ENCODE measurements at regions not wholly inside any gene's neighbourhood (a gene's known extent, or its start where the extent isn't known, plus 50 kb on each side); places are given as distances from the start of the nearest gene placed in this dataset.

DNA sequence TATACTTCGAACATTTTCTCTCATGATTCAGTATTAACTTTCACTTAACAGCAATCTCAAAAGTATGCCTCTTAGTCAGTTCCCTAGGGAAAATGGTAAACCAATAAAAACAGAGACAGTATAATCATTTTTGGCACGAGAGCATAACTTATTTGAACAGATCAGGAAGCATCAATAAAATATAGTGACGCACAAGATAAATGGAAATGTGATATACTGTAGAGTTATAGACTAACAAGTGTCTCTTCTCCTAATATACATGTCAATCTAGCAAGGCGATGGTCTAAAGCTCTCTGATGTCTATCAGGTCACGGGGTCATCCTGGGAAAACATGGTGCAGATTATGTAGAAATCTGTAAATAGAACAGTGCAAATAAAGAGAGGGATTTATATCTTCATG is 131.6 kb downstream of the HGF start:
- H3K79me2 ChIP-seq (ENCODE audit: control insufficient read depth, insufficient read depth, low read length) = no peaks in the 10 kb centered on the region
- no peaks in the 10 kb centered on the region for H4K20me1 ChIP-seq (replicated peaks; ENCODE audit: control insufficient read depth, extremely low read depth, insufficient read depth, low read length)
- H3K4me2 ChIP-seq (ENCODE audit: insufficient read depth, low read length) = no peak overlapping the region
- intact Hi-C loops (cut with micrococcal nuclease) (no loop called here), dilution Hi-C loops (cut with MboI; ENCODE audit: extremely low pct_ligation_motif_present, low sequenced_read_pairs) (no loop called here)
- no peaks in the 10 kb centered on the region for H3K9me1 ChIP-seq (replicated peaks; ENCODE audit: control insufficient read depth, extremely low read depth, insufficient read depth, low read length)
- DNase-seq (ENCODE audit: low read depth, low spot score) = peak; percentile 24
- ChIA-PET POLR2A (no interaction called here), CTCF (no interaction called here)
- no peak overlapping the region for H2AFZ ChIP-seq (ENCODE audit: low read depth, low read length)
- H3K9me3 ChIP-seq (replicated peaks; ENCODE audit: control insufficient read depth, insufficient read depth, low read length) = no peaks in the 10 kb centered on the region
- no peak overlapping the region for H3K9ac ChIP-seq (replicated peaks; ENCODE audit: extremely low read depth, insufficient read depth, low read length)
- no peak for FAIRE-seq
- no peaks in the 10 kb centered on the region for H3K27me3 ChIP-seq (ENCODE audit: control insufficient read depth in 2 of 2, insufficient read depth in 2 of 2, low read length in 2 of 2)
- no TSS peak for BruUV-seq (replicated peaks)
- TF ChIP-seq POLR2A (IDR thresholded peaks at IDR 0.05; ENCODE audit: low read depth, low read length) (no peak), JUN (IDR thresholded peaks at IDR 0.05; ENCODE audit: borderline replicate concordance, insufficient read depth, insufficient read length, low read depth) (no peak), EZH2 (IDR thresholded peaks at IDR 0.05; ENCODE audit: borderline replicate concordance, low read depth, low read length, severe bottlenecking) (no peak), FOS (IDR thresholded peaks at IDR 0.05; ENCODE audit: borderline replicate concordance, insufficient read depth, low read length) (no peak), POLR2AphosphoS5 (IDR thresholded peaks at IDR 0.05; ENCODE audit: insufficient read depth, low read depth, low read length) (no peak)
- TF ChIP-seq, protein P1, sequence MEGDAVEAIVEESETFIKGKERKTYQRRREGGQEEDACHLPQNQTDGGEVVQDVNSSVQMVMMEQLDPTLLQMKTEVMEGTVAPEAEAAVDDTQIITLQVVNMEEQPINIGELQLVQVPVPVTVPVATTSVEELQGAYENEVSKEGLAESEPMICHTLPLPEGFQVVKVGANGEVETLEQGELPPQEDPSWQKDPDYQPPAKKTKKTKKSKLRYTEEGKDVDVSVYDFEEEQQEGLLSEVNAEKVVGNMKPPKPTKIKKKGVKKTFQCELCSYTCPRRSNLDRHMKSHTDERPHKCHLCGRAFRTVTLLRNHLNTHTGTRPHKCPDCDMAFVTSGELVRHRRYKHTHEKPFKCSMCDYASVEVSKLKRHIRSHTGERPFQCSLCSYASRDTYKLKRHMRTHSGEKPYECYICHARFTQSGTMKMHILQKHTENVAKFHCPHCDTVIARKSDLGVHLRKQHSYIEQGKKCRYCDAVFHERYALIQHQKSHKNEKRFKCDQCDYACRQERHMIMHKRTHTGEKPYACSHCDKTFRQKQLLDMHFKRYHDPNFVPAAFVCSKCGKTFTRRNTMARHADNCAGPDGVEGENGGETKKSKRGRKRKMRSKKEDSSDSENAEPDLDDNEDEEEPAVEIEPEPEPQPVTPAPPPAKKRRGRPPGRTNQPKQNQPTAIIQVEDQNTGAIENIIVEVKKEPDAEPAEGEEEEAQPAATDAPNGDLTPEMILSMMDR (IDR thresholded peaks at IDR 0.05; ENCODE audit: extremely low read depth in 1 of 2, insufficient read depth in 1 of 2, low read depth in 1 of 2, low read length in 2 of 2) = no peak
- no peak overlapping the region for H3K27ac ChIP-seq (ENCODE audit: insufficient read depth, low read depth, low read length)
- H3K36me3 ChIP-seq (ENCODE audit: control insufficient read depth in 2 of 2, extremely low read depth in 1 of 2, insufficient read depth in 2 of 2, low read length in 2 of 2) = no peaks in the 10 kb centered on the region
- H3K4me1 ChIP-seq (ENCODE audit: control insufficient read depth, extremely low read depth, insufficient read depth, low read length) = no peaks in the 10 kb centered on the region
- H3K4me3 ChIP-seq (replicated peaks in 1 of 3; ENCODE audit: insufficient read depth in 1 of 3, low read depth in 1 of 3, low read length in 3 of 3) = no peak overlapping the region

DNA sequence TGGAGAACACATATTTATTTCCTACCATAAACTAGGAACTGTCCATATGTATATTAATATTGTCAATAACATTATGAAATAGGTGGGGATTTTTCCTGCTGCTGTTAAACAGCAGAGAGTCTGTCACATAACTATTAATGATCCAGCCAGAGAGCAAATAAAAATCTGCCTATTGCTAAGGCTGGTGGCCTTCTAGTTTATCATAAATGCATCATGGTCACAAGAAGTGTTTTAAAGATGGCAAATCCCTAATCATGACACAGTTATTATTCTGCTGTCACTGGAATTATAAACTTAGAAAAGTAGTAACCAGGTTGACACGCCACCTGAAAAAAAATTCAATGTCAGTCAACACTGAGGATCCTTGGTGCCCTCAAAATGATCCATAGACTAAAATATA is 132.3 kb downstream of the HGF start:
- Histone ChIP-seq H4K20me1 (replicated peaks; ENCODE audit: control insufficient read depth, extremely low read depth, insufficient read depth, low read length) (no peaks in the 10 kb centered on the region), H3K9me1 (replicated peaks; ENCODE audit: control insufficient read depth, extremely low read depth, insufficient read depth, low read length) (no peaks in the 10 kb centered on the region), H2AFZ (ENCODE audit: low read depth, low read length) (no peak overlapping the region), H3K9ac (replicated peaks; ENCODE audit: extremely low read depth, insufficient read depth, low read length) (no peak overlapping the region), H3K4me1 (ENCODE audit: control insufficient read depth, extremely low read depth, insufficient read depth, low read length) (no peaks in the 10 kb centered on the region), H3K4me2 (ENCODE audit: insufficient read depth, low read length) (no peak overlapping the region), H3K27ac (ENCODE audit: insufficient read depth, low read depth, low read length) (no peak overlapping the region), H3K79me2 (ENCODE audit: control insufficient read depth, insufficient read depth, low read length) (no peaks in the 10 kb centered on the region), H3K36me3 (ENCODE audit: control insufficient read depth in 2 of 2, extremely low read depth in 1 of 2, insufficient read depth in 2 of 2, low read length in 2 of 2) (no peaks in the 10 kb centered on the region), H3K4me3 (replicated peaks in 1 of 3; ENCODE audit: insufficient read depth in 1 of 3, low read depth in 1 of 3, low read length in 3 of 3) (no peak overlapping the region), H3K27me3 (ENCODE audit: control insufficient read depth in 2 of 2, insufficient read depth in 2 of 2, low read length in 2 of 2) (no peaks in the 10 kb centered on the region), H3K9me3 (replicated peaks; ENCODE audit: control insufficient read depth, insufficient read depth, low read length) (no peaks in the 10 kb centered on the region)
- no TSS peak for BruUV-seq (replicated peaks)
- TF ChIP-seq POLR2AphosphoS5 (IDR thresholded peaks at IDR 0.05; ENCODE audit: insufficient read depth, low read depth, low read length) (no peak), MYC (IDR thresholded peaks at IDR 0.05; ENCODE audit: low read depth, low read length) (no peak), POLR2A (IDR thresholded peaks at IDR 0.05; ENCODE audit: low read depth, low read length) (no peak), GATA2 (IDR thresholded peaks at IDR 0.05; ENCODE audit: insufficient read depth, insufficient read length, low read depth, low read length) (no peak), FOS (IDR thresholded peaks at IDR 0.05; ENCODE audit: borderline replicate concordance, insufficient read depth, low read length) (no peak), JUN (IDR thresholded peaks at IDR 0.05; ENCODE audit: borderline replicate concordance, insufficient read depth, insufficient read length, low read depth) (no peak), EZH2 (IDR thresholded peaks at IDR 0.05; ENCODE audit: borderline replicate concordance, low read depth, low read length, severe bottlenecking) (no peak)
- TF ChIP-seq, protein P2, sequence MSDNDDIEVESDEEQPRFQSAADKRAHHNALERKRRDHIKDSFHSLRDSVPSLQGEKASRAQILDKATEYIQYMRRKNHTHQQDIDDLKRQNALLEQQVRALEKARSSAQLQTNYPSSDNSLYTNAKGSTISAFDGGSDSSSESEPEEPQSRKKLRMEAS (IDR thresholded peaks at IDR 0.05; ENCODE audit: insufficient read depth, insufficient read length) = no peak
- TF ChIP-seq, protein P1 (IDR thresholded peaks at IDR 0.05; ENCODE audit: extremely low read depth in 1 of 2, insufficient read depth in 1 of 2, low read depth in 1 of 2, low read length in 2 of 2) = no peak
- ChIA-PET CTCF (no interaction called here), POLR2A (no interaction called here)
- no peak for FAIRE-seq
- intact Hi-C loops (cut with micrococcal nuclease) = no loop called here
- no peak for DNase-seq (ENCODE audit: low read depth, low spot score)
- dilution Hi-C loops (cut with MboI; ENCODE audit: extremely low pct_ligation_motif_present, low sequenced_read_pairs) = no loop called here
